SK-N-SH (cell line): ENCODE measurements at regions not wholly inside any gene's neighbourhood (a gene's known extent, or its start where the extent isn't known, plus 50 kb on each side); places are given as distances from the start of the nearest gene placed in this dataset.

Experiments used
- CTCF ChIA-PET: fragments of 300-600, 350-600 bp; formaldehyde crosslinking; extraction: SDS; loops from one replicate; lab custom pipeline; 2021; lab: Yijun Ruan, JAX
- POLR2A ChIA-PET: fragments of 350-600 bp; sonication (Branson Sonifier 250); formaldehyde crosslinking; extraction: SDS; loops from one replicate; lab custom pipeline; 2020; ENCODE audit warnings: antibody characterized with exemption, inconsistent platforms; lab: Yijun Ruan, JAX
- DNase-seq: peaks from one replicate; pipeline ENCODE4 v3.0.0; 2012
- H2AFZ ChIP-seq: fragments of 200-600 bp; sonication (generic); 2 replicates; pipeline ENCODE4 v1.8.1; 2016; ENCODE audit warnings: antibody characterized with exemption, mild to moderate bottlenecking, low read depth
- H3F3A ChIP-seq: fragments of 200-600 bp; sonication (generic); replicated peaks from 2 replicates; pipeline ENCODE3; 2016; ENCODE audit warnings: antibody characterized with exemption, mild to moderate bottlenecking; ENCODE audit not compliant: insufficient read depth
- H3K27ac ChIP-seq, 2 experiments: fragments of 200-500 bp in 1 of 2; fragments of 200-600 bp in 1 of 2; sonication (Bioruptor generic) in 1 of 2; sonication (generic), shearing (Covaris generic) in 1 of 2; 2 replicates each; pipeline versions ENCODE4 v1.5.1 to v1.6.1; 2014 to 2016; ENCODE audit warnings: low read depth in 2 of 2, inconsistent platforms in 1 of 2, low read length in 1 of 2, mild to moderate bottlenecking in 1 of 2, mixed read lengths in 1 of 2
- H3K27me3 ChIP-seq: fragments of 200-600 bp; sonication (generic), shearing (Covaris generic); 2 replicates; pipeline ENCODE4 v1.6.1; 2016; ENCODE audit warnings: mixed run types; ENCODE audit not compliant: insufficient read depth
- H3K36me3 ChIP-seq, 2 experiments: fragments of 200-500 bp in 1 of 2; fragments of 200-600 bp in 1 of 2; sonication (Bioruptor generic) in 1 of 2; sonication (generic) in 1 of 2; replicated peaks in 1 of 2; 2 replicates each; pipeline versions ENCODE3 to v1.5.1; 2014 to 2016; ENCODE audit warnings: low read length in 1 of 2, mild to moderate bottlenecking in 1 of 2; ENCODE audit not compliant: insufficient read depth in 2 of 2, control insufficient read depth in 1 of 2
- H3K4me1 ChIP-seq, 2 experiments: fragments of 200-500 bp in 1 of 2; fragments of 200-600 bp in 1 of 2; sonication (Bioruptor generic) in 1 of 2; sonication (generic), shearing (Covaris generic) in 1 of 2; 2 replicates each; pipeline versions ENCODE4 v1.5.1 to v1.6.1; 2014 to 2016; ENCODE audit warnings: low read depth in 1 of 2, low read length in 1 of 2, mixed run types in 1 of 2; ENCODE audit not compliant: insufficient read depth in 2 of 2, control insufficient read depth in 1 of 2
- H3K4me2 ChIP-seq: fragments of 200-600 bp; sonication (generic), shearing (Covaris generic); 2 replicates; pipeline ENCODE4 v1.6.1; 2017; ENCODE audit warnings: mixed run types
- H3K4me3 ChIP-seq, 2 experiments: fragments of 200-500 bp in 1 of 2; fragments of 200-600 bp in 1 of 2; sonication (Bioruptor generic) in 1 of 2; sonication (generic), shearing (Covaris generic) in 1 of 2; 2 replicates each; pipeline versions ENCODE4 v1.5.1 to v1.8.1; 2014 to 2016; ENCODE audit warnings: low read depth in 2 of 2, inconsistent platforms in 1 of 2, low read length in 1 of 2, mild to moderate bottlenecking in 1 of 2, mixed read lengths in 1 of 2, moderate library complexity in 1 of 2
- H3K79me2 ChIP-seq: fragments of 200-600 bp; sonication (generic); 2 replicates; pipeline ENCODE4 v1.8.1; 2017; ENCODE audit warnings: mild to moderate bottlenecking; ENCODE audit not compliant: insufficient read depth
- H3K9ac ChIP-seq: fragments of 200-600 bp; sonication (generic); 2 replicates; pipeline ENCODE4 v1.6.1; 2017; ENCODE audit warnings: mixed run types
- H3K9me2 ChIP-seq: fragments of 200-600 bp; sonication (generic); 2 replicates; pipeline ENCODE4 v1.6.1; 2017; ENCODE audit warnings: mixed run types
- H3K9me3 ChIP-seq: fragments of 200-600 bp; sonication (generic); 2 replicates; pipeline ENCODE4 v1.6.1; 2017; ENCODE audit warnings: mixed run types, mild to moderate bottlenecking, moderate library complexity
- H4K20me1 ChIP-seq: fragments of 200-600 bp; sonication (generic); 2 replicates; pipeline ENCODE4 v1.6.1; 2017; ENCODE audit warnings: mild to moderate bottlenecking, mixed run types; ENCODE audit not compliant: insufficient read depth
- CHD2 ChIP-seq: fragments of 150-350 bp; IDR thresholded peaks from 2 replicates; pipeline ENCODE4 v1.6.1; 2018; ENCODE audit warnings: low read length; ENCODE audit not compliant: partially characterized antibody
- ELF1 ChIP-seq: IDR thresholded peaks from 2 replicates; pipeline ENCODE4 v1.4.0; 2012
- EP300 ChIP-seq, 2 experiments: IDR thresholded peaks; 2 replicates each; pipeline versions ENCODE4 v1.4.0 to v1.6.1; 2012; ENCODE audit warnings: borderline replicate concordance in 1 of 2, low read depth in 1 of 2, low read length in 1 of 2
- EZH2phosphoT487 ChIP-seq: fragments of 200-600 bp; sonication (generic); IDR thresholded peaks from 2 replicates; pipeline ENCODE4 v1.6.1; 2017; ENCODE audit warnings: low read depth, mixed run types, mild to moderate bottlenecking, antibody characterized with exemption, moderate library complexity, borderline replicate concordance
- FOSL2 ChIP-seq: IDR thresholded peaks from 2 replicates; pipeline ENCODE4 v1.4.0; 2012; ENCODE audit warnings: low read depth, mild to moderate bottlenecking, moderate library complexity, borderline replicate concordance
- FOXM1 ChIP-seq: IDR thresholded peaks from 2 replicates; pipeline ENCODE4 v1.4.0; 2012; ENCODE audit warnings: low read depth, mild to moderate bottlenecking
- GATA2 ChIP-seq: sonication (generic); formaldehyde crosslinking; IDR thresholded peaks from 2 replicates; pipeline ENCODE4 v1.5.0; 2020; ENCODE audit warnings: mild to moderate bottlenecking, missing genetic modification reagents
- MEF2A ChIP-seq: IDR thresholded peaks from 2 replicates; pipeline ENCODE4 v1.4.0; 2012; ENCODE audit warnings: low read depth, borderline replicate concordance
- MXI1 ChIP-seq: IDR thresholded peaks from 2 replicates; pipeline ENCODE4 v1.6.1; 2012; ENCODE audit warnings: mild to moderate bottlenecking, low read depth, low read length, improper control_type of control experiment
- NFIC ChIP-seq: IDR thresholded peaks from 2 replicates; pipeline ENCODE4 v1.4.0; 2012; ENCODE audit warnings: borderline replicate concordance
- RAD21 ChIP-seq: IDR thresholded peaks from 2 replicates; pipeline ENCODE4 v1.6.1; 2012; ENCODE audit warnings: mild to moderate bottlenecking, low read length
- RCOR1 ChIP-seq: fragments of 150-350 bp; IDR thresholded peaks from 2 replicates; pipeline ENCODE4 v1.6.1; 2017; ENCODE audit warnings: antibody characterized with exemption, low read length
- RXRA ChIP-seq: IDR thresholded peaks from 2 replicates; pipeline ENCODE4 v1.4.0; 2012; ENCODE audit warnings: low read depth, mild to moderate bottlenecking, borderline replicate concordance
- TAF1 ChIP-seq: IDR thresholded peaks from 2 replicates; pipeline ENCODE4 v1.6.1; 2012; ENCODE audit warnings: low read depth, mild to moderate bottlenecking, low read length, moderate library complexity, borderline replicate concordance
- TCF12 ChIP-seq: IDR thresholded peaks from 2 replicates; pipeline ENCODE4 v1.4.0; 2012
- TEAD4 ChIP-seq: IDR thresholded peaks from 2 replicates; pipeline ENCODE4 v1.4.0; 2012; ENCODE audit warnings: mild to moderate bottlenecking, borderline replicate concordance; ENCODE audit not compliant: insufficient read depth
- YY1 ChIP-seq: IDR thresholded peaks from 2 replicates; pipeline ENCODE4 v1.4.0; 2012; ENCODE audit warnings: low read depth, mild to moderate bottlenecking
- WGBS: methylation state at CpG from one replicate; pipeline ENCODE4 v1.1.6; 2017; ENCODE audit warnings: low lambda C conversion rate; 5-methylcytosine and 5-hydroxymethylcytosine counted together
- TF ChIP-seq, protein P1 (sequence below): IDR thresholded peaks from 2 replicates; pipeline ENCODE4; 2012
- TF ChIP-seq, protein P2 (sequence below): fragments of 150-350 bp; IDR thresholded peaks from 2 replicates; pipeline ENCODE4 v1.6.1; 2017; ENCODE audit warnings: antibody characterized with exemption, low read length, low read depth, borderline replicate concordance
- TF ChIP-seq, protein P3 (sequence below): IDR thresholded peaks from 2 replicates; pipeline ENCODE4 v1.4.0; 2012; ENCODE audit warnings: low read depth, borderline replicate concordance
- TF ChIP-seq, protein P4 (sequence below): IDR thresholded peaks from 2 replicates; pipeline ENCODE4 v1.4.0; 2012; ENCODE audit warnings: low read depth
- TF ChIP-seq, protein P5 (sequence below): IDR thresholded peaks from 2 replicates; pipeline ENCODE4 v1.4.0; 2012; ENCODE audit warnings: low read depth, borderline replicate concordance

DNA sequence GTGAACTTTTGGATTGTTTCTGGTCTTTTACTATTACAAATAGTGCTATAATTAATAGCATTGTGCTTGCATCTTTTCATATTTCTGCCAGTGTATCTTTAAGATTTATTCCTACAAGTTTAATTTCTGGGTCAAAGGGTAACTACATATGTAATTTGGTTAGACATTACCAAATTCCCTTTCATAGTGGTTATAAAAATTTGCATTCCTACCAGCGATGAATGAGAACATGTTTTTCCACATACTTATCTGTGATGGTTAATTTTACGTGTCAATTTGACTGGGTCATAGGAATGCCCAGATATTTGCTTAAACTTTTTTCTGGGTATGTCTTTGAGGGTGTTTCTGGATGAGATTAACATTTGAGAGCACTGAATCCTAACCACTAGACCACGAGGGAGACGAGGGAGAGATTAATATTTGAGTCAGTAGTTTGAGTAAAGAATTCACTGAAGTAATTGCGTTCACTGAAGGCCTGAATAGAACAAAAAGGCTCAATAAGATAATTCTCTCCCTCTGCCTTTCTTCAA, 132.3 kb upstream of the NEO1 start:
- Histone ChIP-seq H2AFZ (no peak overlapping the region), H3K4me1 (no peaks in the 10 kb centered on the region), H3K4me2 (no peak overlapping the region), H3K27me3 (no peaks in the 10 kb centered on the region), H4K20me1 (no peaks in the 10 kb centered on the region), H3F3A (no peaks in the 10 kb centered on the region), H3K4me3 (no peak overlapping the region), H3K36me3 (no peaks in the 10 kb centered on the region), H3K27ac (no peak overlapping the region), H3K79me2 (no peaks in the 10 kb centered on the region), H3K9me2 (no peaks in the 10 kb centered on the region), H3K9me3 (no peaks in the 10 kb centered on the region), H3K9ac (no peak overlapping the region)
- WGBS = 42% methylated on average over 5 of the region's 5 CpGs
- CTCF ChIA-PET = no interaction called here
- POLR2A ChIA-PET = no interaction called here
- TF ChIP-seq RCOR1 (no peak), RXRA (no peak), YY1 (no peak), FOXM1 (no peak), TAF1 (no peak), CHD2 (no peak), MXI1 (no peak), NFIC (no peak), GATA2 (CRISPR knock-in tag) (no peak), EP300 (IDR thresholded peaks at IDR 0.05; ENCODE audit: borderline replicate concordance in 1 of 2, low read depth in 1 of 2, low read length in 1 of 2) (no peak), ELF1 (no peak), RAD21 (no peak)
- TF ChIP-seq, protein P1, sequence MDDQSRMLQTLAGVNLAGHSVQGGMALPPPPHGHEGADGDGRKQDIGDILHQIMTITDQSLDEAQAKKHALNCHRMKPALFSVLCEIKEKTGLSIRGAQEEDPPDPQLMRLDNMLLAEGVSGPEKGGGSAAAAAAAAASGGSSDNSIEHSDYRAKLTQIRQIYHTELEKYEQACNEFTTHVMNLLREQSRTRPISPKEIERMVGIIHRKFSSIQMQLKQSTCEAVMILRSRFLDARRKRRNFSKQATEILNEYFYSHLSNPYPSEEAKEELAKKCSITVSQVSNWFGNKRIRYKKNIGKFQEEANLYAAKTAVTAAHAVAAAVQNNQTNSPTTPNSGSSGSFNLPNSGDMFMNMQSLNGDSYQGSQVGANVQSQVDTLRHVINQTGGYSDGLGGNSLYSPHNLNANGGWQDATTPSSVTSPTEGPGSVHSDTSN = no peak
- TF ChIP-seq, protein P2, sequence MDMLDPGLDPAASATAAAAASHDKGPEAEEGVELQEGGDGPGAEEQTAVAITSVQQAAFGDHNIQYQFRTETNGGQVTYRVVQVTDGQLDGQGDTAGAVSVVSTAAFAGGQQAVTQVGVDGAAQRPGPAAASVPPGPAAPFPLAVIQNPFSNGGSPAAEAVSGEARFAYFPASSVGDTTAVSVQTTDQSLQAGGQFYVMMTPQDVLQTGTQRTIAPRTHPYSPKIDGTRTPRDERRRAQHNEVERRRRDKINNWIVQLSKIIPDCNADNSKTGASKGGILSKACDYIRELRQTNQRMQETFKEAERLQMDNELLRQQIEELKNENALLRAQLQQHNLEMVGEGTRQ = no peak
- TF ChIP-seq, protein P3, sequence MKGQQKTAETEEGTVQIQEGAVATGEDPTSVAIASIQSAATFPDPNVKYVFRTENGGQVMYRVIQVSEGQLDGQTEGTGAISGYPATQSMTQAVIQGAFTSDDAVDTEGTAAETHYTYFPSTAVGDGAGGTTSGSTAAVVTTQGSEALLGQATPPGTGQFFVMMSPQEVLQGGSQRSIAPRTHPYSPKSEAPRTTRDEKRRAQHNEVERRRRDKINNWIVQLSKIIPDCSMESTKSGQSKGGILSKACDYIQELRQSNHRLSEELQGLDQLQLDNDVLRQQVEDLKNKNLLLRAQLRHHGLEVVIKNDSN = no peak
- DNase-seq = no peak

DNA sequence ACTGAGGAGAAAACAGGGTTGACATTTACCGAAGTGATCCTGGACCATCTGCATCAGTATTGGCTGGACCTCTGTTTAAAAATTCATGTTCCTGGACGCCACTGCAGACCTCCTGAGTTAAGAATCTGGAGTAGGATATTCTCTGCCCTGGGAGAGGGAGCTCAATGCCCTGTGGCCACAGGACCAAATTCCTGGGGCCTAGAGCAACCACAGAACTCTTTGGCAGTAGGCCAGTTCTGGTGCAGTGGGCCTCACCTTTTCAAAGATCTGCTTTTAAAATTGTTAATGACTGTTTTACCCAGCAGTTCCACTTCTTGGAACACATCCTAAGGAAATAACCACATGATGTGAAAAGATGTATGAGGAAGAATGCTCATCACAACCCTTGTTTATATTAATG, 133.3 kb upstream of the ADPGK start:
- Histone ChIP-seq H3F3A (no peaks in the 10 kb centered on the region), H3K9me3 (no peaks in the 10 kb centered on the region), H3K4me3 (no peak overlapping the region), H3K36me3 (no peaks in the 10 kb centered on the region), H3K4me1 (no peaks in the 10 kb centered on the region), H2AFZ (no peak overlapping the region), H4K20me1 (no peaks in the 10 kb centered on the region), H3K27ac (no peak overlapping the region), H3K9me2 (no peaks in the 10 kb centered on the region), H3K79me2 (no peaks in the 10 kb centered on the region), H3K27me3 (no peaks in the 10 kb centered on the region), H3K9ac (no peak overlapping the region), H3K4me2 (no peak overlapping the region)
- ChIA-PET POLR2A (no interaction called here), CTCF (no interaction called here)
- WGBS = 61% methylated on average over 2 of the region's 2 CpGs
- DNase-seq = no peak
- TF ChIP-seq, protein P3 = no peak
- TF ChIP-seq MXI1 (no peak), EZH2phosphoT487 (no peak), FOSL2 (no peak), TEAD4 (no peak), YY1 (no peak), TCF12 (no peak), MEF2A (no peak), NFIC (no peak), TAF1 (no peak)
- TF ChIP-seq, protein P1 = no peak
- TF ChIP-seq, protein P4, sequence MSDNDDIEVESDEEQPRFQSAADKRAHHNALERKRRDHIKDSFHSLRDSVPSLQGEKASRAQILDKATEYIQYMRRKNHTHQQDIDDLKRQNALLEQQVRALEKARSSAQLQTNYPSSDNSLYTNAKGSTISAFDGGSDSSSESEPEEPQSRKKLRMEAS = no peak
- TF ChIP-seq, protein P5, sequence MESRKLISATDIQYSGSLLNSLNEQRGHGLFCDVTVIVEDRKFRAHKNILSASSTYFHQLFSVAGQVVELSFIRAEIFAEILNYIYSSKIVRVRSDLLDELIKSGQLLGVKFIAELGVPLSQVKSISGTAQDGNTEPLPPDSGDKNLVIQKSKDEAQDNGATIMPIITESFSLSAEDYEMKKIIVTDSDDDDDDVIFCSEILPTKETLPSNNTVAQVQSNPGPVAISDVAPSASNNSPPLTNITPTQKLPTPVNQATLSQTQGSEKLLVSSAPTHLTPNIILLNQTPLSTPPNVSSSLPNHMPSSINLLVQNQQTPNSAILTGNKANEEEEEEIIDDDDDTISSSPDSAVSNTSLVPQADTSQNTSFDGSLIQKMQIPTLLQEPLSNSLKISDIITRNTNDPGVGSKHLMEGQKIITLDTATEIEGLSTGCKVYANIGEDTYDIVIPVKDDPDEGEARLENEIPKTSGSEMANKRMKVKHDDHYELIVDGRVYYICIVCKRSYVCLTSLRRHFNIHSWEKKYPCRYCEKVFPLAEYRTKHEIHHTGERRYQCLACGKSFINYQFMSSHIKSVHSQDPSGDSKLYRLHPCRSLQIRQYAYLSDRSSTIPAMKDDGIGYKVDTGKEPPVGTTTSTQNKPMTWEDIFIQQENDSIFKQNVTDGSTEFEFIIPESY = no peak
